Mucosa of descending colon (tissue), 3 donors: ENCODE measurements at regions not wholly inside any gene's neighbourhood (a gene's known extent, or its start where the extent isn't known, plus 50 kb on each side); places are given as distances from the start of the nearest gene placed in this dataset.

Experiments used
- ATAC-seq: fragments of 200-7000 bp; cut with Tn5 transposase; one replicate; pipeline ENCODE4 v1.9.1; 2020; ENCODE audit warnings: mild to moderate bottlenecking, moderate library complexity
- DNase-seq, 3 donors: peaks; one replicate each; pipeline ENCODE4 v3.0.0-alpha.2; 2020
- H3K36me3 ChIP-seq: fragments of 200-600 bp; one replicate; pipeline ENCODE4 v1.8.0; 2021; ENCODE audit warnings: low read depth, mild to moderate bottlenecking
- H3K4me1 ChIP-seq: fragments of 200-600 bp; one replicate; pipeline ENCODE4 v1.8.0; 2021; ENCODE audit warnings: low read depth, mild to moderate bottlenecking
- H3K4me3 ChIP-seq: fragments of 200-600 bp; one replicate; pipeline ENCODE4 v1.8.0; 2021; ENCODE audit warnings: mild to moderate bottlenecking
- H3K9me3 ChIP-seq: fragments of 200-600 bp; one replicate; pipeline ENCODE4 v1.8.0; 2021; ENCODE audit warnings: mild to moderate bottlenecking
- CTCF ChIP-seq: fragments of 200-600 bp; IDR thresholded peaks from one replicate; pipeline ENCODE4 v1.8.0; 2022; ENCODE audit warnings: antibody characterized with exemption, mild to moderate bottlenecking
- intact Hi-C, 2 donors: fragments of 100-400 bp; cut with DNase I in 1 of 2; cut with micrococcal nuclease in 1 of 2; formaldehyde crosslinking; loops; one replicate each; pipeline versions ENCODE4 v1.11.0 to v1.11.1; 2022; cut with DNase I, micrococcal nuclease
- donor health status: DM: no; HTN: no; CAD: no; lungs with moderate emphysema.
- donor health status: DM: no; HTN: no; CAD: no.
- donor health status: DM: no; HTN: yes; CAD: no.

- H3K4me3 ChIP-seq: no peak overlapping the region
- ATAC-seq: no peak
- DNase-seq: no peak
- H3K9me3 ChIP-seq: no peaks in the 10 kb centered on the region
- H3K36me3 ChIP-seq: no peaks in the 10 kb centered on the region
- no peaks in the 10 kb centered on the region for H3K4me1 ChIP-seq
- TF ChIP-seq CTCF: no peak
- intact Hi-C loops: no loop called here
Measured at GRCh38 chr6:168728056-168728455, 287.1 kb downstream of the SMOC2 start.

GRCh38 chr6:168726312-168726856 is 285.4 kb downstream of the SMOC2 start:
- H3K9me3 ChIP-seq: no peaks in the 10 kb centered on the region
- no peak overlapping the region for H3K4me3 ChIP-seq
- H3K4me1 ChIP-seq: no peaks in the 10 kb centered on the region
- intact Hi-C loops: no loop called here
- DNase-seq (peak in 1 of 3 donors; percentile 20), ATAC-seq (no peak)
- H3K36me3 ChIP-seq: no peaks in the 10 kb centered on the region
- no peak for TF ChIP-seq CTCF

GRCh38 chr6:168725802-168726201 is 284.8 kb downstream of the SMOC2 start:
- intact Hi-C loops: no loop called here
- no peaks in the 10 kb centered on the region for H3K4me1 ChIP-seq
- H3K4me3 ChIP-seq: no peak overlapping the region
- H3K9me3 ChIP-seq: no peaks in the 10 kb centered on the region
- no peak for TF ChIP-seq CTCF
- DNase-seq: no peak
- no peak for ATAC-seq
- H3K36me3 ChIP-seq: no peaks in the 10 kb centered on the region

GRCh38 chr6:168724669-168725570 is 283.9 kb downstream of the SMOC2 start:
- no peaks in the 10 kb centered on the region for H3K4me1 ChIP-seq
- no peaks in the 10 kb centered on the region for H3K9me3 ChIP-seq
- intact Hi-C loops: no loop called here
- no peaks in the 10 kb centered on the region for H3K36me3 ChIP-seq
- DNase-seq: peak in 1 of 3 donors; percentile 16
- ATAC-seq: no peak
- TF ChIP-seq CTCF: no peak
- no peak overlapping the region for H3K4me3 ChIP-seq

GRCh38 chr6:168724033-168724432 is 283.0 kb downstream of the SMOC2 start:
- H3K36me3 ChIP-seq: no peaks in the 10 kb centered on the region

More at GRCh38 chr6:168724033-168724432, 283.0 kb downstream of the SMOC2 start:
- Histone ChIP-seq H3K9me3 (no peaks in the 10 kb centered on the region), H3K4me1 (no peaks in the 10 kb centered on the region), H3K4me3 (no peak overlapping the region)
- no peak for DNase-seq
- intact Hi-C loops: no loop called here
- no peak for ATAC-seq
- no peak for TF ChIP-seq CTCF
